Head of caudate nucleus (tissue), 42 donors: ENCODE measurements at regions not wholly inside any gene's neighbourhood (a gene's known extent, or its start where the extent isn't known, plus 50 kb on each side); places are given as distances from the start of the nearest gene placed in this dataset.
A peak's percentile ranks its signal among the peaks of the same experiment; 100 is the strongest.
"Not testable (repeated sequence)": the region's sequence is repeated elsewhere in the genome, so short reads cannot be mapped to it uniquely, and the experiment has no call there.

Source experiments
- DNase-seq, 42 donors: peaks; one replicate each; pipeline versions ENCODE4 v3.0.0 to v3.0.0-alpha.2; 2020 to 2021; ENCODE audit warnings: mixed read lengths in 7 of 42
- intact Hi-C: fragments of 100-400 bp; cut with DNase I; formaldehyde crosslinking; loops from one replicate; pipeline ENCODE4 v1.15.0; 2022

GRCh38 chr7:65683362-65683761, 189.5 kb upstream of the VKORC1L1 start:
- DNase-seq, intact Hi-C loops: not testable (repeated sequence)

- DNase-seq, intact Hi-C loops: not testable (repeated sequence)
Observed at GRCh38 chr7:65699026-65699714, 173.7 kb upstream of the VKORC1L1 start.

- intact Hi-C loops, DNase-seq: not testable (repeated sequence)
Observed at GRCh38 chr7:65699715-65700356, 173.0 kb upstream of the VKORC1L1 start.

- intact Hi-C loops, DNase-seq: not testable (repeated sequence)
Observed at GRCh38 chr7:65719123-65719798, 153.6 kb upstream of the VKORC1L1 start.

GRCh38 chr7:65722361-65722792, 150.5 kb upstream of the VKORC1L1 start:
- peak in 40 of 42 donors; percentile 9 to 80 (median 50) for DNase-seq
- intact Hi-C loops, result no loop called here

- DNase-seq, intact Hi-C loops: not testable (repeated sequence)
Observed at GRCh38 chr7:65727182-65727581, 145.7 kb upstream of the VKORC1L1 start.

GRCh38 chr7:65731129-65731528, 141.7 kb upstream of the VKORC1L1 start:
- DNase-seq, result no peak
- intact Hi-C loops, result no loop called here

- intact Hi-C loops, result no loop called here
- peak in 29 of 42 donors; percentile 6 to 63 (median 31) for DNase-seq
Observed at GRCh38 chr7:65731562-65732035, 141.3 kb upstream of the VKORC1L1 start.

- intact Hi-C loops, result loop anchor here (10.0 kb wide), 1 partner anchor 220 kb away; no protein-coding TSS in a partner anchor
- no peak for DNase-seq
Observed at GRCh38 chr7:65744406-65744805, 128.5 kb upstream of the VKORC1L1 start.

- no peak for DNase-seq
- intact Hi-C loops, result loop anchor here (10.0 kb wide), 1 partner anchor 218 kb away; no protein-coding TSS in a partner anchor
Observed at GRCh38 chr7:65746398-65746669, 126.5 kb upstream of the VKORC1L1 start.

GRCh38 chr7:65749039-65749438, 123.8 kb upstream of the VKORC1L1 start:
- intact Hi-C loops, result loop anchor here (10.0 kb wide), 1 partner anchor 216 kb away; no protein-coding TSS in a partner anchor
- no peak for DNase-seq

- no peak for DNase-seq
- intact Hi-C loops, result loop anchor here (10.0 kb wide), 1 partner anchor 215 kb away; no protein-coding TSS in a partner anchor
Observed at GRCh38 chr7:65749518-65749917, 123.4 kb upstream of the VKORC1L1 start.

GRCh38 chr7:65750511-65751344, 122.1 kb upstream of the VKORC1L1 start:
- intact Hi-C loops, result no loop called here
- peak; percentile 83 to 98 (median 94) for DNase-seq

- DNase-seq, intact Hi-C loops: not testable (repeated sequence)
Observed at GRCh38 chr7:65754070-65754469, 118.8 kb upstream of the VKORC1L1 start.

GRCh38 chr7:65758991-65759390, 113.9 kb upstream of the VKORC1L1 start:
- DNase-seq, intact Hi-C loops: not testable (repeated sequence)

GRCh38 chr7:65762712-65763111, 110.2 kb upstream of the VKORC1L1 start:
- DNase-seq, intact Hi-C loops: not testable (repeated sequence)

- intact Hi-C loops, DNase-seq: not testable (repeated sequence)
Observed at GRCh38 chr7:65763114-65763513, 109.8 kb upstream of the VKORC1L1 start.

GRCh38 chr7:65770473-65771225, 102.2 kb upstream of the VKORC1L1 start:
- peak; percentile 93 to 99 (median 98) for DNase-seq
- intact Hi-C loops, result not testable (repeated sequence)
